ENCODE measurements at regions not wholly inside any gene's neighbourhood (a gene's known extent, or its start where the extent isn't known, plus 50 kb on each side); places are given as distances from the start of the nearest gene placed in this dataset.

GRCh38 chr10:83819609-83820008 is 319.7 kb upstream of the GHITM start:
- FAIRE-seq, result no peak
- no peak for TF ChIP-seq CTCF (optimal IDR thresholded peaks at IDR 0.05 in 1 of 3, IDR thresholded peaks at IDR 0.05 in 1 of 3, conservative IDR thresholded peaks at IDR 0.05 in 1 of 3; ENCODE audit: extremely low read depth in 1 of 3, insufficient read depth in 2 of 3, low read length in 3 of 3)
- TF ChIP-seq EZH2 (IDR thresholded peaks at IDR 0.05; ENCODE audit: low read length), result no peak
- Histone ChIP-seq H3K4me1 (ENCODE audit: control insufficient read depth, extremely low read depth, insufficient read depth, low read length) (no peaks in the 10 kb centered on the region), H3K4me2 (ENCODE audit: control insufficient read depth, extremely low read depth, insufficient read depth, low read depth, low read length) (no peak overlapping the region), H3K36me3 (ENCODE audit: control insufficient read depth in 2 of 2, extremely low read depth in 1 of 2, insufficient read depth in 2 of 2, low read length in 2 of 2) (no peaks in the 10 kb centered on the region), H3K4me3 (ENCODE audit: control insufficient read depth in 2 of 3, extremely low read depth in 1 of 3, insufficient read depth in 2 of 3, low read depth in 1 of 3, low read length in 3 of 3) (no peak overlapping the region), H3K9me3 (ENCODE audit: control insufficient read depth, low read depth, low read length) (no peaks in the 10 kb centered on the region), H3K27ac (ENCODE audit: control insufficient read depth, insufficient read depth, low read length) (no peak overlapping the region), H3K79me2 (ENCODE audit: control insufficient read depth, insufficient read depth, low read length) (no peaks in the 10 kb centered on the region), H3K27me3 (ENCODE audit: control insufficient read depth, extremely low read depth, insufficient read depth, low read length) (no peaks in the 10 kb centered on the region), H2AFZ (ENCODE audit: control insufficient read depth, low read length) (no peak overlapping the region), H4K20me1 (ENCODE audit: control insufficient read depth, extremely low read depth, insufficient read depth, low read length) (no peaks in the 10 kb centered on the region), H3K9ac (ENCODE audit: control insufficient read depth, extremely low read depth, insufficient read depth, low read length) (no peak overlapping the region), H3K9me1 (ENCODE audit: control insufficient read depth, extremely low read depth, insufficient read depth, low read length) (no peaks in the 10 kb centered on the region)
- dilution Hi-C loops (cut with MboI; ENCODE audit: extremely low pct_ligation_motif_present, low sequenced_read_pairs), result no loop called here
- DNase-seq (ENCODE audit: low read depth, low spot score), result no peak

- dilution Hi-C loops (cut with MboI; ENCODE audit: extremely low pct_ligation_motif_present, low sequenced_read_pairs), result no loop called here
- no peak overlapping the region for H3K27ac ChIP-seq (ENCODE audit: control insufficient read depth, insufficient read depth, low read length)
- H2AFZ ChIP-seq (ENCODE audit: control insufficient read depth, low read length), result no peak overlapping the region
- no peaks in the 10 kb centered on the region for H3K4me1 ChIP-seq (ENCODE audit: control insufficient read depth, extremely low read depth, insufficient read depth, low read length)
- H4K20me1 ChIP-seq (ENCODE audit: control insufficient read depth, extremely low read depth, insufficient read depth, low read length), result no peaks in the 10 kb centered on the region
- H3K36me3 ChIP-seq (ENCODE audit: control insufficient read depth in 2 of 2, extremely low read depth in 1 of 2, insufficient read depth in 2 of 2, low read length in 2 of 2), result no peaks in the 10 kb centered on the region
- TF ChIP-seq EZH2 (IDR thresholded peaks at IDR 0.05; ENCODE audit: low read length) (no peak), CTCF (optimal IDR thresholded peaks at IDR 0.05 in 1 of 3, IDR thresholded peaks at IDR 0.05 in 1 of 3, conservative IDR thresholded peaks at IDR 0.05 in 1 of 3; ENCODE audit: extremely low read depth in 1 of 3, insufficient read depth in 2 of 3, low read length in 3 of 3) (no peak)
- H3K9ac ChIP-seq (ENCODE audit: control insufficient read depth, extremely low read depth, insufficient read depth, low read length), result no peak overlapping the region
- H3K4me3 ChIP-seq (ENCODE audit: control insufficient read depth in 2 of 3, extremely low read depth in 1 of 3, insufficient read depth in 2 of 3, low read depth in 1 of 3, low read length in 3 of 3), result no peak overlapping the region
- no peaks in the 10 kb centered on the region for H3K9me3 ChIP-seq (ENCODE audit: control insufficient read depth, low read depth, low read length)
- no peak for FAIRE-seq
- DNase-seq (ENCODE audit: low read depth, low spot score), result no peak
- no peaks in the 10 kb centered on the region for H3K9me1 ChIP-seq (ENCODE audit: control insufficient read depth, extremely low read depth, insufficient read depth, low read length)
- no peaks in the 10 kb centered on the region for H3K79me2 ChIP-seq (ENCODE audit: control insufficient read depth, insufficient read depth, low read length)
- no peaks in the 10 kb centered on the region for H3K27me3 ChIP-seq (ENCODE audit: control insufficient read depth, extremely low read depth, insufficient read depth, low read length)
- H3K4me2 ChIP-seq (ENCODE audit: control insufficient read depth, extremely low read depth, insufficient read depth, low read depth, low read length), result no peak overlapping the region
These were observed 319.3 kb upstream of the GHITM start for GRCh38 chr10:83820033-83820432.

Data from keratinocyte (primary cell).